ENCODE measurements at regions not wholly inside any gene's neighbourhood (a gene's known extent, or its start where the extent isn't known, plus 50 kb on each side); places are given as distances from the start of the nearest gene placed in this dataset.

GRCh38 chr6:22783931-22784330 is 214.6 kb downstream of the HDGFL1 start:
- Histone ChIP-seq H3K36me3 (ENCODE audit: control insufficient read depth in 3 of 3, insufficient read depth in 3 of 3, low read length in 3 of 3) (no peaks in the 10 kb centered on the region), H3K9me3 (ENCODE audit: control insufficient read depth in 3 of 3, low read length in 3 of 3) (peaks cover 0 to 5% (median 0%) of the 10 kb centered on the region in 3 donors), H3K27ac (ENCODE audit: low read depth, low read length) (no peak overlapping the region), H3K4me3 (ENCODE audit: low read length in 3 of 3) (no peak overlapping the region), H3K4me1 (ENCODE audit: control insufficient read depth in 3 of 3, insufficient read depth in 3 of 3, low read length in 3 of 3) (no peaks in the 10 kb centered on the region), H3K9ac (ENCODE audit: low read depth in 1 of 3, low read length in 3 of 3) (no peak overlapping the region), H3K27me3 (ENCODE audit: control insufficient read depth in 3 of 3, insufficient read depth in 3 of 3, low read length in 3 of 3) (no peaks in the 10 kb centered on the region)

- H3K4me1 ChIP-seq (ENCODE audit: control insufficient read depth in 3 of 3, insufficient read depth in 3 of 3, low read length in 3 of 3) = no peaks in the 10 kb centered on the region
- no peak overlapping the region for H3K27ac ChIP-seq (ENCODE audit: low read depth, low read length)
- H3K36me3 ChIP-seq (ENCODE audit: control insufficient read depth in 3 of 3, insufficient read depth in 3 of 3, low read length in 3 of 3) = no peaks in the 10 kb centered on the region
- no peaks in the 10 kb centered on the region for H3K27me3 ChIP-seq (ENCODE audit: control insufficient read depth in 3 of 3, insufficient read depth in 3 of 3, low read length in 3 of 3)
- H3K9me3 ChIP-seq (ENCODE audit: control insufficient read depth in 3 of 3, low read length in 3 of 3) = no peaks in the 10 kb centered on the region
- no peak overlapping the region for H3K9ac ChIP-seq (ENCODE audit: low read depth in 1 of 3, low read length in 3 of 3)
- no peak overlapping the region for H3K4me3 ChIP-seq (ENCODE audit: low read length in 3 of 3)
These were observed 215.4 kb downstream of the HDGFL1 start for GRCh38 chr6:22784601-22785410.

- Histone ChIP-seq H3K27ac (ENCODE audit: low read depth, low read length) (no peak overlapping the region), H3K27me3 (ENCODE audit: control insufficient read depth in 3 of 3, insufficient read depth in 3 of 3, low read length in 3 of 3) (no peaks in the 10 kb centered on the region), H3K9ac (ENCODE audit: low read depth in 1 of 3, low read length in 3 of 3) (no peak overlapping the region), H3K9me3 (ENCODE audit: control insufficient read depth in 3 of 3, low read length in 3 of 3) (peaks cover 0 to 3% (median 0%) of the 10 kb centered on the region in 3 donors), H3K4me1 (ENCODE audit: control insufficient read depth in 3 of 3, insufficient read depth in 3 of 3, low read length in 3 of 3) (no peaks in the 10 kb centered on the region), H3K4me3 (ENCODE audit: low read length in 3 of 3) (no peak overlapping the region), H3K36me3 (ENCODE audit: control insufficient read depth in 3 of 3, insufficient read depth in 3 of 3, low read length in 3 of 3) (no peaks in the 10 kb centered on the region)
These were observed 218.7 kb downstream of the HDGFL1 start for GRCh38 chr6:22788038-22788437.

- no peaks in the 10 kb centered on the region for H3K36me3 ChIP-seq (ENCODE audit: control insufficient read depth in 3 of 3, insufficient read depth in 3 of 3, low read length in 3 of 3)
- H3K9me3 ChIP-seq (ENCODE audit: control insufficient read depth in 3 of 3, low read length in 3 of 3) = peaks cover 0 to 3% (median 0%) of the 10 kb centered on the region in 3 donors
- no peaks in the 10 kb centered on the region for H3K4me1 ChIP-seq (ENCODE audit: control insufficient read depth in 3 of 3, insufficient read depth in 3 of 3, low read length in 3 of 3)
- H3K27me3 ChIP-seq (ENCODE audit: control insufficient read depth in 3 of 3, insufficient read depth in 3 of 3, low read length in 3 of 3) = no peaks in the 10 kb centered on the region
- H3K27ac ChIP-seq (ENCODE audit: low read depth, low read length) = no peak overlapping the region
- no peak overlapping the region for H3K9ac ChIP-seq (ENCODE audit: low read depth in 1 of 3, low read length in 3 of 3)
- H3K4me3 ChIP-seq (ENCODE audit: low read length in 3 of 3) = no peak overlapping the region
These were observed 219.9 kb downstream of the HDGFL1 start for GRCh38 chr6:22789315-22789714.

- H3K36me3 ChIP-seq (ENCODE audit: control insufficient read depth in 3 of 3, insufficient read depth in 3 of 3, low read length in 3 of 3) = no peaks in the 10 kb centered on the region
- no peaks in the 10 kb centered on the region for H3K27me3 ChIP-seq (ENCODE audit: control insufficient read depth in 3 of 3, insufficient read depth in 3 of 3, low read length in 3 of 3)
- H3K4me3 ChIP-seq (ENCODE audit: low read length in 3 of 3) = no peak overlapping the region
- H3K27ac ChIP-seq (ENCODE audit: low read depth, low read length) = no peak overlapping the region
- H3K4me1 ChIP-seq (ENCODE audit: control insufficient read depth in 3 of 3, insufficient read depth in 3 of 3, low read length in 3 of 3) = no peaks in the 10 kb centered on the region
- H3K9me3 ChIP-seq (ENCODE audit: control insufficient read depth in 3 of 3, low read length in 3 of 3) = peaks cover 2 to 9% (median 7%) of the 10 kb centered on the region in 3 donors
- H3K9ac ChIP-seq (ENCODE audit: low read depth in 1 of 3, low read length in 3 of 3) = no peak overlapping the region
These were observed 225.5 kb downstream of the HDGFL1 start for GRCh38 chr6:22794844-22795243.

GRCh38 chr6:22800451-22800850 is 231.1 kb downstream of the HDGFL1 start:
- no peak overlapping the region for H3K27ac ChIP-seq (ENCODE audit: low read depth, low read length)
- no peaks in the 10 kb centered on the region for H3K36me3 ChIP-seq (ENCODE audit: control insufficient read depth in 3 of 3, insufficient read depth in 3 of 3, low read length in 3 of 3)
- peaks cover 0 to 4% (median 0%) of the 10 kb centered on the region in 3 donors for H3K9me3 ChIP-seq (ENCODE audit: control insufficient read depth in 3 of 3, low read length in 3 of 3)
- no peaks in the 10 kb centered on the region for H3K4me1 ChIP-seq (ENCODE audit: control insufficient read depth in 3 of 3, insufficient read depth in 3 of 3, low read length in 3 of 3)
- no peaks in the 10 kb centered on the region for H3K27me3 ChIP-seq (ENCODE audit: control insufficient read depth in 3 of 3, insufficient read depth in 3 of 3, low read length in 3 of 3)
- H3K4me3 ChIP-seq (ENCODE audit: low read length in 3 of 3) = no peak overlapping the region
- H3K9ac ChIP-seq (ENCODE audit: low read depth in 1 of 3, low read length in 3 of 3) = no peak overlapping the region

- no peak overlapping the region for H3K4me3 ChIP-seq (ENCODE audit: low read length in 3 of 3)
- no peaks in the 10 kb centered on the region for H3K36me3 ChIP-seq (ENCODE audit: control insufficient read depth in 3 of 3, insufficient read depth in 3 of 3, low read length in 3 of 3)
- H3K9me3 ChIP-seq (ENCODE audit: control insufficient read depth in 3 of 3, low read length in 3 of 3) = no peaks in the 10 kb centered on the region
- H3K4me1 ChIP-seq (ENCODE audit: control insufficient read depth in 3 of 3, insufficient read depth in 3 of 3, low read length in 3 of 3) = no peaks in the 10 kb centered on the region
- no peak overlapping the region for H3K9ac ChIP-seq (ENCODE audit: low read depth in 1 of 3, low read length in 3 of 3)
- no peaks in the 10 kb centered on the region for H3K27me3 ChIP-seq (ENCODE audit: control insufficient read depth in 3 of 3, insufficient read depth in 3 of 3, low read length in 3 of 3)
- no peak overlapping the region for H3K27ac ChIP-seq (ENCODE audit: low read depth, low read length)
These were observed 232.5 kb downstream of the HDGFL1 start for GRCh38 chr6:22801831-22802230.

GRCh38 chr6:22804620-22805261 is 235.4 kb downstream of the HDGFL1 start:
- no peak overlapping the region for H3K9ac ChIP-seq (ENCODE audit: low read depth in 1 of 3, low read length in 3 of 3)
- H3K27me3 ChIP-seq (ENCODE audit: control insufficient read depth in 3 of 3, insufficient read depth in 3 of 3, low read length in 3 of 3) = no peaks in the 10 kb centered on the region
- no peaks in the 10 kb centered on the region for H3K36me3 ChIP-seq (ENCODE audit: control insufficient read depth in 3 of 3, insufficient read depth in 3 of 3, low read length in 3 of 3)
- no peak overlapping the region for H3K4me3 ChIP-seq (ENCODE audit: low read length in 3 of 3)
- no peak overlapping the region for H3K27ac ChIP-seq (ENCODE audit: low read depth, low read length)
- no peaks in the 10 kb centered on the region for H3K9me3 ChIP-seq (ENCODE audit: control insufficient read depth in 3 of 3, low read length in 3 of 3)
- no peaks in the 10 kb centered on the region for H3K4me1 ChIP-seq (ENCODE audit: control insufficient read depth in 3 of 3, insufficient read depth in 3 of 3, low read length in 3 of 3)

GRCh38 chr6:22807261-22807660 is 237.9 kb downstream of the HDGFL1 start:
- Histone ChIP-seq H3K4me3 (ENCODE audit: low read length in 3 of 3) (no peak overlapping the region), H3K27ac (ENCODE audit: low read depth, low read length) (no peak overlapping the region), H3K36me3 (ENCODE audit: control insufficient read depth in 3 of 3, insufficient read depth in 3 of 3, low read length in 3 of 3) (no peaks in the 10 kb centered on the region), H3K4me1 (ENCODE audit: control insufficient read depth in 3 of 3, insufficient read depth in 3 of 3, low read length in 3 of 3) (no peaks in the 10 kb centered on the region), H3K9ac (ENCODE audit: low read depth in 1 of 3, low read length in 3 of 3) (no peak overlapping the region), H3K27me3 (ENCODE audit: control insufficient read depth in 3 of 3, insufficient read depth in 3 of 3, low read length in 3 of 3) (no peaks in the 10 kb centered on the region), H3K9me3 (ENCODE audit: control insufficient read depth in 3 of 3, low read length in 3 of 3) (no peaks in the 10 kb centered on the region)

- H3K27me3 ChIP-seq (ENCODE audit: control insufficient read depth in 3 of 3, insufficient read depth in 3 of 3, low read length in 3 of 3) = no peaks in the 10 kb centered on the region
- H3K36me3 ChIP-seq (ENCODE audit: control insufficient read depth in 3 of 3, insufficient read depth in 3 of 3, low read length in 3 of 3) = no peaks in the 10 kb centered on the region
- no peaks in the 10 kb centered on the region for H3K4me1 ChIP-seq (ENCODE audit: control insufficient read depth in 3 of 3, insufficient read depth in 3 of 3, low read length in 3 of 3)
- no peaks in the 10 kb centered on the region for H3K9me3 ChIP-seq (ENCODE audit: control insufficient read depth in 3 of 3, low read length in 3 of 3)
- H3K27ac ChIP-seq (ENCODE audit: low read depth, low read length) = no peak overlapping the region
- H3K4me3 ChIP-seq (ENCODE audit: low read length in 3 of 3) = no peak overlapping the region
- no peak overlapping the region for H3K9ac ChIP-seq (ENCODE audit: low read depth in 1 of 3, low read length in 3 of 3)
These were observed 238.5 kb downstream of the HDGFL1 start for GRCh38 chr6:22807818-22808217.
